Choroid plexus epithelial cell (primary cell): ENCODE measurements at regions not wholly inside any gene's neighbourhood (a gene's known extent, or its start where the extent isn't known, plus 50 kb on each side); places are given as distances from the start of the nearest gene placed in this dataset.
"Not testable (repeated sequence)": the region's sequence is repeated elsewhere in the genome, so short reads cannot be mapped to it uniquely, and the experiment has no call there.

Source experiments
- DNase-seq: peaks from one replicate; pipeline ENCODE4 v3.0.0-alpha.2; 2010; ENCODE audit warnings: low read depth
- H3K4me3 ChIP-seq: 2 replicates; pipeline ENCODE4 v1.5.1; 2011; ENCODE audit warnings: low read depth, mild to moderate bottlenecking, control low read depth, low read length, moderate library complexity
- TF ChIP-seq, protein P1 (sequence below): conservative IDR thresholded peaks from 2 replicates; pipeline ENCODE4 v1.5.1; 2011; ENCODE audit warnings: low read depth, mild to moderate bottlenecking, control low read depth, inconsistent platforms, low read length, moderate library complexity

DNA sequence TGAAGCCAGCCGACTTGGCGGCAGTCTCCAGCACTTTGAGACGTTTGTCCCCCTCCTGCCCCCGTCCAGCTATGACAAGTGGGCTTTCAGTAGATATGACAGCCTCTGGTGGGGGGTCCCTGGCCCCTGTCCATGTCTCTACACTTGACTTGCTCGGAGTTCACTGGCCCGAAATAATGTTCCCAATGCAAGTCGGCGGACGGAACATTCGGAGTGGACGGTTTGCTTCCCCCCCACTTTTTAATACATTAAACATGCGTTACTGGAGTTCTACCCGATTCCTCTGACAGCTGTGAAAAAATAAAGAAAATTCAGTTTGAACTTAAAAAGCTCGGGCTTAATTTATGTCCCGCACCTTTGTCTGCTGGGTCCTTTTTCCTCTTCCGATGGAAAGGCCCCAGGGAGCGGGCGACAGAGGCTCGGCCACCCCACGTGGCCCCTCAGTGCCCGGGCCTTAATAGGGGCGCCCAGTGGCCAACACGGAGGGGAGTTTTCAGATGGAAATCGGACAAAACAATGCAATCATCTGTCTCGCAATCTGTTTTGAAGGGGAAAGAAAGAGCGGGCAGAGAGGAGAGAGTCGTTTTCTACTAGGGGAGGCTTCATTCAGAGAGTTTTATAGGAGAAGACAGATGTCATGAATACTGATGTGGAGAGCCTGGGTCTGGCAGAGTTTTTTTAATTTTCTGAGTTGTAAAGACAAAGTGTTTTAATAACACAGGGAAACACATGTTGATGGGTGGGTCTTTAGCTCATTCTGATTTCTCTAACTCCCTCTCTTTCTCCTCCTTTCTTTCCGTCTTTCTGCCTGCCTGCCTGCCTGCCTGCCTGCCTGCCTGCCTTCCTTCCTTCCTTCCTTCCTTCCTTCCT is 50.2 kb downstream of the SMIM38 start:
- TF ChIP-seq, protein P1, sequence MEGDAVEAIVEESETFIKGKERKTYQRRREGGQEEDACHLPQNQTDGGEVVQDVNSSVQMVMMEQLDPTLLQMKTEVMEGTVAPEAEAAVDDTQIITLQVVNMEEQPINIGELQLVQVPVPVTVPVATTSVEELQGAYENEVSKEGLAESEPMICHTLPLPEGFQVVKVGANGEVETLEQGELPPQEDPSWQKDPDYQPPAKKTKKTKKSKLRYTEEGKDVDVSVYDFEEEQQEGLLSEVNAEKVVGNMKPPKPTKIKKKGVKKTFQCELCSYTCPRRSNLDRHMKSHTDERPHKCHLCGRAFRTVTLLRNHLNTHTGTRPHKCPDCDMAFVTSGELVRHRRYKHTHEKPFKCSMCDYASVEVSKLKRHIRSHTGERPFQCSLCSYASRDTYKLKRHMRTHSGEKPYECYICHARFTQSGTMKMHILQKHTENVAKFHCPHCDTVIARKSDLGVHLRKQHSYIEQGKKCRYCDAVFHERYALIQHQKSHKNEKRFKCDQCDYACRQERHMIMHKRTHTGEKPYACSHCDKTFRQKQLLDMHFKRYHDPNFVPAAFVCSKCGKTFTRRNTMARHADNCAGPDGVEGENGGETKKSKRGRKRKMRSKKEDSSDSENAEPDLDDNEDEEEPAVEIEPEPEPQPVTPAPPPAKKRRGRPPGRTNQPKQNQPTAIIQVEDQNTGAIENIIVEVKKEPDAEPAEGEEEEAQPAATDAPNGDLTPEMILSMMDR, result no peak
- no peak for DNase-seq
- no peak overlapping the region for H3K4me3 ChIP-seq

DNA sequence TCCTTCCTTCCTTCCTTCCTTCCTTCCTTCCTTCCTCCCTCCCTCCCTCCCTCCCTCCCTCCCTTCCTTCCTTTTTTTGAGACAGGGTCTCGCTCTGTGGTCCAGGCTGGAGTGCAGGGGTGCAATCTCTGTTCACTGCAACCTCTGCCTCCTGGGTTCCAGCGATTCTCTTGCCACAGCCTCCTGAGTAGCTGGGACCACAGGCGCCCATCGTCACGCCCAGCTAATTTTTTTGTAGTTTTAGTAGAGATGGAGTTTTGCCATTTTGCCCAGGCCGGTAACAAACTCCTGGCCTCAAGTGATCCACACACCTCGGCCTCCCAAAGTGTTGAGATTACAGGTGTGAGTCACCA is 50.9 kb downstream of the SMIM38 start:
- not testable (repeated sequence) for H3K4me3 ChIP-seq, DNase-seq

DNA sequence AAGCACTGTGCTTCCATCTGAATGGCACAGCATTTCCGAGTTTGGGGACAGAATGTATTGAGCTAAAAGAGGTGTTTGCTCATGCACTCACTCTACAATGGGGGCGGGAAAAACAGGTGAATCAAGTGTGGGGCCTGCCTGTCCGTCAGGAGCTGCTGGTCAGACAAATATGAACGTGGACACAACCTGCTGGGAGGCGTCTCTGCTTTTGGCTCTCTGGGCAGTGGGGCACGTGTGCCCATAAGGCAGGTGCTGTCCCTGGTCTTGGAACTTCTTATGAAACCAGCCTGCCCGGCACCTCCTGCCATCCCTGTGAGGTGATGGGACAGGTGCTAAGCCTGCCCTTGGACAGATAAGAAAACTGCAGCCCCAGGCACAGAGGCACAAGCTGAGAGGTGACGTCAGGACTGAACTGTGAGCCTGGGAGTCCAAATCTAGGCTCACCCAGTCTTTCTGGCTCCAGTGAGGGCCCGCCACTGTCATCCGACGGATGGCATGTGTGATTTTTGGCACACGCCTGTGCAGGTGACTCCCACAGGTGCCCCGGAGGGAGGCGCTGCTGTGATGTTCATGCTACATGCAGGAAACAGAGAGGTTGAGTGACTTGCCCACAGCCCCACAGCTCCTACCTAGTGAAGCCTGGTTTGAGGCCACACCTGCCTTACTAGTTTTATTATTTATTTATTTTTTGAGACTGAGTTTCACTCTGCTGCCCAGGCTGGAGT is 51.6 kb downstream of the SMIM38 start:
- no peak overlapping the region for H3K4me3 ChIP-seq
- TF ChIP-seq, protein P1, result no peak

DNA sequence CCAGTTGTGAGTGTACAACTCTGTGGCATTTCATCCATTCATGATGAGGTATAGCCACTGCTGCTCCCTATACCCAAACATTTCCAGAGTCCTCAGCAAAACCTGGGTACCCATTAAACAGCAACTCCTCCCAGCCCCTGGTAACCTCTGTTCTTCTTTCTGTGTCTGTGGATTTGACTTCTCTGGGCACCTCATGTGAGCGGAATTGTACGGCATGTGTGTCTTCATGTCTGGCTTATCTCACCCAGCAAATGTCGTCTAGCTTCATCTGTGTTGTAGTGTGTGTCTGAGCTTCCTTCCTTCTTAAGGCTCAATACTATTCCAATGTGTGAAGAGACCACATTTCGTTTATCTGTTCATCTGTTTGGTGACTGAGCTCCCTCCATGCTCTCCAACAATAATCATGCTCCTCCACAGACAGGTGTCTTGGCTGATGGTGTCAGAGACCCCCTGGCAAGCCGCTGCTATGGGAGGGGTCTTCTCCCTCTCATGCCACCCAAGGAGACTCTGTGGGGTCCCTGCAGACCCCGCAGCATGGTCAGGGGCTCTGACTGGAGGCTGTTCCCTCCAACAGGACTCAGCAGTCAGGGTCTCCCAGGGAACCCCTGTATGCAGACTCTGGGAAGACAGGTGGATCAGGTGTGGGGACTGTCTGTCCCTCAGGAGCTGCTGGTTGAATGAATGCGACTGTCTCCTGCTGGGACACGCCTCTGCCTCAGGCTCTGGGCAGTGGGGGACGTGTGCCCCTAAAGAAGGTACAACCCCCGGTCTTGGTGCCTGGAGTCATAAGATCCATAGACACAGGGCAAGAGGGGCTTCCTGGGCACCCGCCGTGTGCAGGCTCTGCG is 52.7 kb downstream of the SMIM38 start:
- H3K4me3 ChIP-seq, result no peak overlapping the region
- no peak for DNase-seq
- TF ChIP-seq, protein P1, result no peak

More for the DNA sequence above, 51.6 kb downstream of the SMIM38 start:
- DNase-seq, result no peak

DNA sequence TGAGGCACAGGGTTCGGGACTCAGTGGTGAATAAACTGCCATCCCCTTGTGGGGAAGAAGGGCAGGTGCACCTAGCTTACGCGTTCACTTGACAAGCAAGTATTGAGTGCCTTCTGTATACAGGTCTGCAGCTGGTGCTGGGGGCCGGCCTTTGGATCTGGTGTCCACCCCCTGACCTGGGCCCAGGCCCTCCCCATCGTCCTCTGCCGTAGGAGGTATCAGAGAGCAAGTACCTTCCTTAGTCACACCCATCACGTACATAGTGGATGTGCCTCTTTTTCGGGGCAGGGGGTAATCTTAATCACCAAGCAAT is 53.3 kb downstream of the SMIM38 start:
- TF ChIP-seq, protein P1, result no peak
- no peak overlapping the region for H3K4me3 ChIP-seq
- no peak for DNase-seq

DNA sequence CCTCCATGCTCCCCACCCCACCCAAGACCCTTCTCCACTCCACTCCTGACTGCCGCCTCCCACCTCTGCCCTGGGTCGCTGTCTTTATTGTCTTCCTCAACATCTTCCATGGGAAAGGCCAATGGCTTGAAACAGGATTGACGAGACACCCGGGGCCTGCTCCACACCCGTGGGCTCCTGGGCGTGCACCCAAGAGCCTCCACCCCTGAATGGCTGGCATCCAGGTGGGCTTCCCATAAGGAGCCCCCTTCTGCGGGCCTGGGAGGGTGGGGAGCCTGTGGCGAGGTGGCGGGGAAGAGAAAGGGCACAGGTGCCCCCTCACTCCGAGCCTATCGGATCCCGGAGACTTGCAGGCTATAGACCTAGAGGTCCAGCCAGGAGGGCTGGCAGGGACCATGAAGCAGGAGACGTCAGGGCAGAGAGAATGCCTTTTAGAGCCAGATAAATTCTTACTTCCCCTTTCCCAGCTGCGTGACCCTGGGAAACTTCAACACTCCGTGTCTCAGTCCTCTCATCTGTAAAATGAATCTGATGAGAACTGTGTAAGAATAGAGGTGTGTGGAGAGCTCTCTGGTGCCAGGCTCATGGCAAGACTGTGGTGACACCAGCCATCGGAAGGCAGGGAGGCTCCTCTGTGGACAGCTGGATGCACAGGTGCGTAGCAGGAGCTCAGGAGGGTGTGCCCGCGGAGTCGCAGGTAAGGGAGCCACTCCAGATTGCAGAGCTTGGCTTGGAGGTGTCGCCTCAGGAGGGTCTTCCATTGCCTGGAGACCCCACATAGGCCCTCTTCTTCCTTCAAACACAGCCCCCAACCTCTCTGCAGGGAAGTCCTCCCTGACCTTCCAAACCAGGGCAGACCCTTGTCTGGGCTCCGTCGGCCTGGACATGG is 53.9 kb downstream of the SMIM38 start:
- no peak overlapping the region for H3K4me3 ChIP-seq
- TF ChIP-seq, protein P1, result no peak
- DNase-seq, result no peak
